IPS DF 4.7 (cell line): ENCODE measurements at regions not wholly inside any gene's neighbourhood (a gene's known extent, or its start where the extent isn't known, plus 50 kb on each side); places are given as distances from the start of the nearest gene placed in this dataset.
"Not testable (repeated sequence)": the region's sequence is repeated elsewhere in the genome, so short reads cannot be mapped to it uniquely, and the experiment has no call there.

Source experiments
- DNase-seq: peaks from one replicate; pipeline ENCODE4 v3.0.0-alpha.2; 2013; ENCODE audit warnings: low spot score; ENCODE audit errors: extremely low read depth

DNA sequence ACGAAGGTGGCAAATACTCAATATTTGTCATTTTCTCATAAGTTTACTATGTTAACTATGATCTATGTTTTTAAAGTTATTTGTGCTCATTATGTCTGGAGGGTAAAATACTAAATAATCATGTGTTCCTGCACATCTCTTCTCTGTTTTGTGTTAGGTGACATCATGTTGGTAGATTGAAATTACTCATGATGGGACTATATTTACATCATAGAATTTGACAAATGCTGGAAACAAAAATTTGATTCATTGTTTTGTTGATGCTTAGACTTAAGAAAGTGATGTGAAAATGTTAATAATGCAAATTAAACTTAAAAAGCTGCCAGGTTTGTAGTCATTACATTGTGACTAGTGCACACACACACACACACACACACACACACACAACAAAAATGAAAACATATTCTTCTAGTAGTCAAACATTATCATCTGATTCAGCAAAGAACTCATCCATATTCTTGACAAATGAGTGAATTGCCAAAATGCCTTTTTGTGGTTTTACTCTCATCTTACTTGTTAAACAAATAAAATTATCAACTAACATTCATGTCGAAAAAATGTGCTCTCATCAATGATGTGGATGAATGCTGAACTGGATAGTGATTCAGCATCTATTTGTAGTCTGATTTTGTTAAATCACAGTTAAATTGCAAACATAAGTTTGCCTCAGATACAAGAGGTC lies 870.7 kb downstream of the BRINP3 start:
- DNase-seq, result no peak

DNA sequence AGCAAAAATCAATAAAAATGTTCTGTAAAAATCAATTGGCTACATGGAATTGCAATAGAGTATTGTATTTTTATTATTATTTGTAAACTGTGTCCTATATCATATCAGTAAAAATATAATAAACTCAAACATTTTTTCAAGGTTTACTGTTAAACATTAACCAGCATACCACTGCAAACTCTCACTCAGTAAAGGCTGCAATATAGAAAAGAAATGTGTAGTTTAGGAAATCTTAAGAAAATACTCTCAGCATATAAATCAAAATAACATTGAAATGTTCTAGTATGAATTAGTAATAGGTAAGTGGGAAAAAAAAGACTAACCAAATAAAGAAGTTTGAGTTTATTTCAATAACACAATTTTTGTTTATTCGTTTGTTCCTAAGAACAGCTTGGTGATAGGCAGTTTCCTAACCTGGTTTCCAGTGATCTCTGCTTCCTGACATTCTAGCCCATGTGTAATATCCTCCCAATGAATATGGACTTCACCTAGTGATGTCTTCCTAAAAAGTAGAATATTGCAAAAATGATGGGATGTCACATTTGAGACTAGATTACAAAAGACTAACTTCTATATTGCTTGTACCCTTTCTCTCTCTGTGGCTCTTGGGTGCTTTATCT lies 870.1 kb downstream of the BRINP3 start:
- DNase-seq, result no peak

DNA sequence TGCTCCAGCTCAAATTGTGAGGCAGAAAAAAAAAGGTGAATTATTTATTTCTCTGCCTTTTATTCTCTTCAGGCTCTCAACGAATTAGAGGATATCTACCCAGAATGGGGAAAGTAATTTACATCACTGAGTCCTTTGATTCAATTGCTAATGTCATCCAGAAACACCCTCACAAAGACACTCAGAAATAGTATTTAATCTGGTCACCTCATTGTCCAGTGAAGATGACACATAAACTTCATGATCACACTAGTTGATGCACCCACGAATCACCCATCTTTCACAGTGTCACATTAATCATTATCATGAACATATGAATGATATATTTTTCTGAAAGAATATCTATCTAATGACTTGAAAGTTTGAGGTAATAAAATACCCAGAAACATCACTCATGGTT lies 868.5 kb downstream of the BRINP3 start:
- DNase-seq, result no peak

DNA sequence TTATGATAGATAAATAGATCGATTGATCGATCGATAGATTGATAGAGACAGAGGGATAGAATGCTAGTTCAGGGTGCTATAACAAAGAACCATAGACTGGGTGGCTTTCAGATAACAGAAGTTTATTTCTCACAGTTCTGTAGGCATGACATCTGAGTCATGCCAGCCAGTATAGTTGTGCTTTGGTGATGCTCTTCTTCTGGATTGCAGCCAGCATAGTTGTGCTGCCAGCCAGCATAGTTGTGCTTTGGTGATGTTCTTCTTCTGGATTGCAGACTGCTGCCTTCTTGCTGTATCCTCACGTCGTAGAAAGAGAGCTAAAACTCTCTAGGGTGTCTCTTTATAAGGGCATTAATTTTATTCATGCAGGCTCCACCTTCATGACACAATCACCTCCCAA lies 860.8 kb downstream of the BRINP3 start:
- no peak for DNase-seq

DNA sequence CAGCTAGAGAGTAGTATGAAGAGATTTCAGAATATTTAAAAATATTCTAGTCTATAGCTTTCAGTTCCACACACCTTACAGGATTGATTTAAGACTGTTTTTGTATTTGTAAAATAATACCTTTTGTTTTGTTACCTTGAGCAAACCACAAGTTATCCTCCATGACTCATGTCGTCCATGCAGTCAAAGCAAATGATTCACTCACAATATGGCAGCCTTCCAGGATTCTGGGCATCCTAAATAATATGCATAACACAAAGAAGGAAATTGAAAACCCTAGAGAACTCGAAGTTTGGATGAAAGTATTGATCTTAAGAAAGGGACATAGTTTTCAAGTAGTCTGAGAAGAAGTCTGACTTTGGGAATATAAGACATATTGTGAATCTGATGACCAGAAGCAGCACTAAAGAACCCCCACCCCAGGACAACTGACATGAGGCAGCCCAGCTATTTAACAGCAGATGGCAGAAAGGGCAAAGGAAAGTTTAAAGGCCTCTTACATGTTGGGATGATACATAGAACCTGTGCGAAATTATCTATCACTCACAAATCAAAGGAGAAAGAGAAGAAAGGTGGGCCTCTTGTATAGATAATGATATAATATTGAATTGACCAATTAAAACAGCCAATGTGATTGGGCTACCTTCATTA lies 857.9 kb downstream of the BRINP3 start:
- DNase-seq, result no peak

GRCh38 chr1:189620471-189620870 lies 857.2 kb downstream of the BRINP3 start:
- DNase-seq, result no peak

GRCh38 chr1:189623336-189623735 lies 854.3 kb downstream of the BRINP3 start:
- DNase-seq, result no peak

DNA sequence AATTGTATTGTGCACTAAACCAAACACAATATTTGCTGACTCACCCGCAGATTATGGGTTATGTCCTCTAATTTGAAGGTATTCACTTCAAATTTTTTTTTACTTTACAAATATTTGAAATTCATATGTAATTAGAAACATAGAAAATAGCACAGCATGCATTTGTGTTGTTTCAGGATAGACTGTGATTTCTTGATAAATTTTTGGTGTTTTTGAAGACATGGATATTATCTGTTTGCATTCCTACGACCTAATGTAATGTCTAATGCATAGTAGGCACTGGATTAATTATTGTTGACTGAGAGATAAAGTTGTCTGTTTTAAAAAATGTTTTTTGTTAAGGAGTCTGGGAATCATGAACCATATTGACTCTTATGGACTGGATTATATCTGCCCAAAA lies 850.2 kb downstream of the BRINP3 start:
- no peak for DNase-seq

- DNase-seq, result no peak
Observed at GRCh38 chr1:189628857-189629256, 848.8 kb downstream of the BRINP3 start.

DNA sequence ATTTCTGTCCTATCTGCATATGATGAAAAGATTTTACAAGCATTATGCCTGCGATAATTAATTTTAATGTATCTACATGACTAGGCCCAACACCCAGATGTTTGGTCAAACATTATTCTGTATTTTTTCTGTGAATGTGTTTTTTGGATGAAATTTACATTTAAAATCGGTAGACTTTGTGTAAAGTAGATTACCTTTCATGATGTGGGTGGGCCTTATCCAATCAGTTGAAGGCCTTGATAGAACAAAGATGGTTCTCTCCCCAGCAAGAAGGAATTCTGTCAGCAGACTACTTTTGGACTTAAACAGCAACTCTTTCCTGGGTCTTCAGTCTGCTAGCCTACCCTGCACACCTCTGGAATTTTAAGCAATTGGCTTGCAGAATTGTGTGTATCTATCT lies 844.0 kb downstream of the BRINP3 start:
- no peak for DNase-seq

GRCh38 chr1:189637041-189637440 lies 840.6 kb downstream of the BRINP3 start:
- no peak for DNase-seq

- not testable (repeated sequence) for DNase-seq
Observed at GRCh38 chr1:189644156-189644555, 833.5 kb downstream of the BRINP3 start.

DNA sequence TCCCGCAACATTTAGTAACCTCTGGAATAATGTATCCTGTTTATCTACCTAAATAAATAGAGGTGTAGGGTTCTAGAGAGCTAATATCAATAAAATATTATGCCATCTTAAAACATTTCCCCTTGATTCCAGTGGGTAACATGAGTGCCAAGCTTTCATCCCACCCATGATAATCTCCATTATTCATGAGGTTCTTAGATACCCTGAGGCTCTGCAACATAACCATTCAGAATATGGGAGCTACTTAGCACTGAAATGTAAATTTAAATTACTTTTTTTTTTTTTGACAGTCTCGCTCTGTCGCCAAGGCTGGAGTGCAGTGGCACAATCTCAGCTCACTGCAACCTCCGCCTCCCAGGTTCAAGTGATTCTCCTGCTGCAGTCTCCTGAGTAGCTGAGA lies 832.7 kb downstream of the BRINP3 start:
- no peak for DNase-seq

DNA sequence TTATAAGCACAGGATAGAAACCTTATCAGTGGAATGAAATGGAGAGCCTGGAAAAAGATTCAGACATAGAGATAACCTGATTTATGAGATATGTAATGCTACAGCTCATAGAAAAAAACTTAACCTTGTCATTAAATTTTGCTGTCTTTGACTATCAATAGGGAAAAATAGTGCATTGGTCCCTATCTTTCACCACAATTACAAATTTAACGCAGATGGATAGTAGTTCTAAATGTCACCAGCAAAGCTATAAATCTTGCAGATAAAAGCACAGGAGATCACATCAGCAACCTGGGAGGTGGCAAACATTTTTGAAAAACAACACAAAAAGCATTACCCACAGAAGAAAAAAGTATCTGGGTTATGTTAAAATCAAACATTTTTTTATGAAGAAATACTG lies 831.6 kb downstream of the BRINP3 start:
- DNase-seq, result no peak

- DNase-seq, result no peak
Observed at GRCh38 chr1:189654906-189655305, 822.8 kb downstream of the BRINP3 start.

DNA sequence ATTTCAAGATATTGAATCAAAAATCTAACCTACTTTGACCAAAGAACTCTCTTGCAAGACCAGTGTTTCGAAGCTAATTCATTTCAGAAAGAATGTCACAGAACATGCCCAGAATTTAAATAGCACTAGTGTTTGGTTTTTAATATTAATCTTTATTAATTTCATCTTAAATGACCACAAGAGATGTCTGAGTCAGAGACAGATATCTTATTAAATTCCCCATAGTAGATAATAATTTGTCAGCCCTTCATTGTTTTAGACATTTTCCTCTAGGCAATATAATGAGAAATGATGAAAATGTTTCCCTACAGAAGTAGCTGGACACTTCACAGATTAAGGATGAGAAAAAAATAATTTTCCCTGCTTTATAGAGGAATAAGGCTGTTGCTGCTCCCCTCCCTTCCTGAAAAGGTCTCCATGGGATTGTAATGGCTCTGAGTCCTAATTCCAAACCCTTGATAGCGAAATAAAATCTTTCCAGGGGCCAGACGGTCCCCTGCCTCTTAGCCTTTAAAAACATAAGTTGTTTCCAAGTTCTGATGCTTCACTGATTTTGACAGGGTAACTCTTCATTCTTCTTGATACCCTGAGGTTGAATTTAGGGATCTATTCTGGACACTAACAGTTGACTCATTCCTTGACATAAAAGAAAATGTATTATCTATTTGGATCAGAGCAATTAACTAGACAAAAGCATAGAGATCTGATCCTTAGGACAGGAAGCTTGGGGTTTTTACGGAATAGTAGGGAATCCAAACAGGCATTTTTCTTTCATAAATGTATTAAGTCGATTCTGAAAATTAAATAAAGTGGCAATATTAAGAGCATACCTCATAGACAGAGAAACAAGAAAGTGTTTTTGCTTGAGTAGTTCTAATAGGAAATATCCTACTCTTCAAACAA lies 820.8 kb downstream of the BRINP3 start:
- DNase-seq, result no peak

GRCh38 chr1:189657715-189658114 lies 819.9 kb downstream of the BRINP3 start:
- DNase-seq, result no peak

DNA sequence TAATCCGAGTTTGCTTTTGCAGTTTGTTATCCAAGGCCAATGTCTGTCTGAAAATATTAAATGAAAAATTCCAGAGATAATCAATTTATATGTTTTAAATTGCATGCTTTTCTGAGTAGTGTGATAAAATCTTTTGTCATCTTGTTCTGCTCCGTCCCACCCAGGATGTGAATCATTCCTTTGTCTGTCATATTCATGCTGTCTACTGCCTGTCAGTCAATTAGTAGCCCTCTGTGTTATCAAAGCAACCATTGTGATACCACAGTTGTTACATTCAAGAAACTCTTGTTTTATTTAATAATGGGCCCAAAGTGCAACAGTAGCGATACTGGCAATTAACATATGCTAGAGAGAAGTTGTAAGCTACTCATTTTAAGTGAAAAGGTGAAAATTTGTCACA lies 819.3 kb downstream of the BRINP3 start:
- no peak for DNase-seq

DNA sequence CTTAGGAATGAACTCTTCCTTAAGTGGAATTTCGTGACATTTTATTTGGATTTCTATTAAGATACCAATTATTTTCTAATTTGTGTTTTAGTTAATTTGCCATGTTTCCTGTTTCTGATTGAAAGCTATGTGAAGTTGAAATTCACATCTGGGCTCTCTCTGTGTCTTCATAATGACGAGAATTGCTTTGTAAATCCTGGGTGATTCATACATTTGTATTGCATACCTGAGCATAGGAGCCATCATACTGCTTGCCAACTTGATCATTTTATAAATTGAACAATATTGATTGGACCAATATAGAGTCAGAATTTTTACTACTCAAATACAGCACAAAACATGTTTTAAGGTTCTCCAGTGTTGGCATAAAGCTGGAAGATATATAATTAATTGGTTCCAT lies 817.9 kb downstream of the BRINP3 start:
- DNase-seq, result no peak

- no peak for DNase-seq
Observed at GRCh38 chr1:189662190-189662589, 815.5 kb downstream of the BRINP3 start.

GRCh38 chr1:189669846-189670245 lies 807.8 kb downstream of the BRINP3 start:
- no peak for DNase-seq

- no peak for DNase-seq
Observed at GRCh38 chr1:189673217-189673616, 804.4 kb downstream of the BRINP3 start.
